HEK293T (cell line): ENCODE measurements at regions not wholly inside any gene's neighbourhood (a gene's known extent, or its start where the extent isn't known, plus 50 kb on each side); places are given as distances from the start of the nearest gene placed in this dataset.

Experiments used
- CTCF ChIA-PET: fragments of 350-600 bp; formaldehyde crosslinking; extraction: SDS; loops from one replicate; lab custom pipeline; 2021; ENCODE audit warnings: antibody characterized with exemption, inconsistent platforms; lab: Yijun Ruan, JAX
- POLR2A ChIA-PET: fragments of 350-600 bp; formaldehyde crosslinking; extraction: SDS; loops from one replicate; lab custom pipeline; 2020; ENCODE audit warnings: antibody characterized with exemption, inconsistent platforms; lab: Yijun Ruan, JAX
- DNase-seq: peaks from one replicate; pipeline ENCODE4 v3.0.0; 2012; ENCODE audit warnings: mixed read lengths; ENCODE audit errors: extremely low spot score
- ARNT ChIP-seq: fragments of 450-650 bp; IDR thresholded peaks from 2 replicates; pipeline ENCODE4 v1.6.1; 2017; ENCODE audit warnings: mild to moderate bottlenecking
- BHLHE40 ChIP-seq: fragments of 450-650 bp; IDR thresholded peaks from 2 replicates; pipeline ENCODE4 v1.6.1; 2016; ENCODE audit warnings: mild to moderate bottlenecking, moderate library complexity, borderline replicate concordance
- CTBP1 ChIP-seq: fragments of 450-650 bp; IDR thresholded peaks from 2 replicates; pipeline ENCODE4 v1.6.1; 2016; ENCODE audit warnings: borderline replicate concordance
- ELF4 ChIP-seq: fragments of 450-650 bp; IDR thresholded peaks from 2 replicates; pipeline ENCODE4 v1.6.1; 2017; ENCODE audit warnings: antibody characterized with exemption
- FOXA1 ChIP-seq: fragments of 450-650 bp; IDR thresholded peaks from 2 replicates; pipeline ENCODE4 v1.6.1; 2016; ENCODE audit warnings: mild to moderate bottlenecking
- FOXK2 ChIP-seq: fragments of 450-650 bp; IDR thresholded peaks from 2 replicates; pipeline ENCODE4 v1.6.1; 2016; ENCODE audit warnings: mild to moderate bottlenecking
- FOXM1 ChIP-seq: fragments of 450-650 bp; IDR thresholded peaks from 2 replicates; pipeline ENCODE4 v1.6.1; 2017; ENCODE audit warnings: mild to moderate bottlenecking, borderline replicate concordance
- HDGF ChIP-seq: fragments of 450-650 bp; IDR thresholded peaks from 2 replicates; pipeline ENCODE4 v1.6.1; 2017; ENCODE audit warnings: antibody characterized with exemption, borderline replicate concordance
- L3MBTL2 ChIP-seq: fragments of 450-650 bp; conservative IDR thresholded peaks from 2 replicates; pipeline ENCODE4 v1.6.1; 2016; ENCODE audit warnings: mild to moderate bottlenecking
- LEF1 ChIP-seq: fragments of 450-650 bp; IDR thresholded peaks from 2 replicates; pipeline ENCODE4 v1.6.1; 2017; ENCODE audit warnings: mild to moderate bottlenecking, borderline replicate concordance
- NFRKB ChIP-seq: fragments of 450-650 bp; IDR thresholded peaks from 2 replicates; pipeline ENCODE4 v1.6.1; 2016; ENCODE audit warnings: mild to moderate bottlenecking, moderate library complexity
- SP1 ChIP-seq: fragments of 450-650 bp; IDR thresholded peaks from 2 replicates; pipeline ENCODE4 v1.6.1; 2017
- SUZ12 ChIP-seq: fragments of 450-650 bp; IDR thresholded peaks from 2 replicates; pipeline ENCODE4 v1.6.1; 2016; ENCODE audit warnings: mild to moderate bottlenecking
- TARDBP ChIP-seq: fragments of 450-650 bp; IDR thresholded peaks from 2 replicates; pipeline ENCODE4 v1.6.1; 2016
- ZNF384 ChIP-seq: fragments of 450-650 bp; IDR thresholded peaks from 2 replicates; pipeline ENCODE4 v1.6.1; 2016
- TF ChIP-seq, protein P1 (sequence below): fragments of 450-650 bp; IDR thresholded peaks from 2 replicates; pipeline ENCODE4 v1.6.1; 2016

DNA sequence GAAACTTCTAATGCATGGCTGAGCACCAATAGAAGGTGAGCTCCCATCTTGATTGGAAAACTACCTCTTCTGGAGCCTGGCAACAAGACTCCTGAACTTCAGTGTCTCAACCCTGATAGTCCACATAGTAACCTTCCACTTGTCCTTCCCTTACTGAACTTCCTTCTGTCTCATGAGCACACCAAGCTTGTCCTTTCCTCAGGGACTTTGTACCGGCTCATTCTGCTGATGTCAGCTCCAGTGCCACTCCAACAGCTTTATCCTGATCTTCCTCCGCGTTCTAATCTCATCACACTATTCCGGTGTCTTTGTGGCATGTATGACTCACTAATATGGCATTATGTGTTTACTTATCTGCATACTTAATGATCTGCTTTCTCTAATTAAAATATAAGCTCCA is 862.0 kb upstream of the ID2 start:
- CTCF ChIA-PET = no interaction called here
- POLR2A ChIA-PET = no interaction called here
- DNase-seq = no peak
- no peak for TF ChIP-seq CTBP1
- TF ChIP-seq FOXK2 = no peak
- TF ChIP-seq SUZ12 = no peak
- TF ChIP-seq BHLHE40 = no peak
- TF ChIP-seq TARDBP = no peak
- TF ChIP-seq ELF4 = no peak
- no peak for TF ChIP-seq LEF1
- TF ChIP-seq, protein P1, sequence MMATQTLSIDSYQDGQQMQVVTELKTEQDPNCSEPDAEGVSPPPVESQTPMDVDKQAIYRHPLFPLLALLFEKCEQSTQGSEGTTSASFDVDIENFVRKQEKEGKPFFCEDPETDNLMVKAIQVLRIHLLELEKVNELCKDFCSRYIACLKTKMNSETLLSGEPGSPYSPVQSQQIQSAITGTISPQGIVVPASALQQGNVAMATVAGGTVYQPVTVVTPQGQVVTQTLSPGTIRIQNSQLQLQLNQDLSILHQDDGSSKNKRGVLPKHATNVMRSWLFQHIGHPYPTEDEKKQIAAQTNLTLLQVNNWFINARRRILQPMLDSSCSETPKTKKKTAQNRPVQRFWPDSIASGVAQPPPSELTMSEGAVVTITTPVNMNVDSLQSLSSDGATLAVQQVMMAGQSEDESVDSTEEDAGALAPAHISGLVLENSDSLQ = no peak
- TF ChIP-seq ZNF384 = no peak
- TF ChIP-seq FOXM1 = no peak
- TF ChIP-seq HDGF = no peak
- TF ChIP-seq NFRKB = no peak

DNA sequence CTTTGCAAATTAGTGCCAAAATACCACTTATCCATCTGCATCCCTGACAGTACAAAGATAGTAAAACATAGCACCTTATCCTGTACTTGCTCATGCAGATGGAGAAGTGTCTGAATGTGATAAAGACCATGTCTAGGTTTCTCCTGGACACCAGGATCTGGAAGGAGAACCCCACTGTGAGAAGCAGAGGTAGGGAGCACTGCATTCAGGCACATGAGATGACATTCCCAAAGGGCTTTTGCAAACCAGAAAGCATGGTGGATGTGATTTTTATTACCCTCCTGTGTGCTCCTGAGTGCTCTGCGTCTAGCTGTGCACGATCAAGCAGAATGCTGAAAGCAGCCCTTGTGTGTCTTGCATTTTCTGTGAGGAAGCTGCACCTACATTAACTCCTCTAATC is 857.6 kb upstream of the ID2 start:
- CTCF ChIA-PET = no interaction called here
- POLR2A ChIA-PET = no interaction called here
- TF ChIP-seq FOXM1 (no peak), ARNT (no peak), NFRKB (no peak), FOXK2 (no peak), SP1 (no peak), TARDBP (no peak), ELF4 (no peak), HDGF (no peak), ZNF384 (no peak), CTBP1 (no peak), L3MBTL2 (no peak), SUZ12 (no peak)
- DNase-seq = no peak

DNA sequence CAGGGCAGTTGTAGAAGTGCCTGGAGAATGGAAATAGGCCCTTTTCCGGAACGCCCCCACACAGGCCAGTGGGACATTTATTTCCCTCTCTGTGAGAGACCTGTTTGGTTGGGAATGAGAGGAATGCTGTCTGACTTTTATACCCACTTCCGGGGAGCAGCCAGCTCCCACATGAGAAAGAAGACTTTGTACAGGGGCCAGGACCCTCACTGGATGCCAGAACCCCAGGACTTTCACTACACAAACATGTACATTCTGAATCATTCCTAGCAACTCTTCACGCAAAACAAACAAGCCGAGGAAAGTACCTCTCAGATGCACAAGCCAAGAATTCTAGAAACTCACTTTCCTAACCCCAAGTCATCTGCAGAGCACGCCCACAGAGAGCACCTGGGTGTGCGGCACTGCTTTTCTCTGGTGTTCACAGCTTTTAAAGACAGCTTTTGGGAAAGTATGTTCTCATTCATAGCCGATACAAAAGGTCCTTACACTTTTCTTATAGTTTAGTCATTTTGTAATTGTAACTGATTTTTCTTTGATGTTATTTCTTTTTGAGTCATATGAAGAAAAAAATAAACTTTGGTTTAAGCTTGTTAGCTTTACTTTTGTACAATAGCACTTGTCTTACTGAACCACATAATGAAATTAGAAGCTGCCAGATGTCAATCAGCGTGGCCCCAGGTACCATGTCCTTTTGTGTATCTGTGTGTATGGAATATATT is 856.1 kb upstream of the ID2 start:
- DNase-seq = no peak
- CTCF ChIA-PET = interaction anchor here (0.7 kb wide), 1 partner anchor 1880 kb away, joined by 3 read pairs; no protein-coding TSS in a partner anchor
- TF ChIP-seq ZNF384 = no peak
- TF ChIP-seq, protein P1 = no peak
- POLR2A ChIA-PET = no interaction called here

DNA sequence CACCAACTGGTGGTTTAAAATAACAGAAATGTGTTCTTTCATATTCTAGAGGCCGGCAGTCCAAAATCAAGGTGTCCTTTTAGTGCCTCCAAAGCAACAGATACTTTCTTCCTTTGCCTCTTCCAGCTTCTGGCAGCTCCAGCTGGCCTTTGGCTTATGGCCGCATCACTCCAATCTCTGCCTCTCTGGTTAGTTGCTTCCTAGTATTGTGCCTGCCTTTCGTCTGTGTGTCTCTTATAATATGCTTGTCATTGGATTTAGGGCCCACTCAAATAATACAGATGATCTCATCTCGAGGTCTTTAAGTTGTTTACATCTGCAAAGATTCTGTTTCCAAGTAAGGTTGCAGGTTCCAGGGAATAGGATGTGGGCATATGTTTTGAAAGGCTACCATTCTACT is 855.2 kb upstream of the ID2 start:
- TF ChIP-seq FOXK2 (no peak), ARNT (no peak)
- POLR2A ChIA-PET = no interaction called here
- DNase-seq = no peak
- CTCF ChIA-PET = interaction anchor here (0.7 kb wide), 1 partner anchor 1881 kb away, joined by 3 read pairs; no protein-coding TSS in a partner anchor

DNA sequence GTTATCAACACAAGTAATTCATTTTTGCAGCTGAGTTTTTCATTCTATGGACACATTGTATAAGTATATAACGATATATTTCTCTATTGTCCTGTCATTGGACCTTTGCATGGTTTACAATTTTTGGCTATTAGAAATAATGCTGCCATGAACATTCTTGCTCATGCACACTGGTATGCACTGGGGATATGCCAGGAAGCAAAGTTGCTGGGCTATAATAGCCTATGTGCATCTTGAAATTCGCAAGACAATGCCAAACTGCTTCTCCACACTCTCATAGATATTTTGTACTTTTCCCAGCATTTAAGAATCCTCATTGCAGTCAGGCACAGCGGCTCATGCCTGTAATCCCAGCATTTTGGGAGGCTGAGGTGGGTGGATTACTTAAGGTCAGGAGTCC is 852.6 kb upstream of the ID2 start:
- DNase-seq = no peak
- TF ChIP-seq ZNF384 = no peak
- TF ChIP-seq ELF4 = no peak
- TF ChIP-seq FOXK2 = no peak
- TF ChIP-seq LEF1 = no peak
- TF ChIP-seq SUZ12 = no peak
- no peak for TF ChIP-seq FOXM1
- TF ChIP-seq, protein P1 = no peak
- no peak for TF ChIP-seq BHLHE40
- no peak for TF ChIP-seq NFRKB
- no peak for TF ChIP-seq HDGF
- TF ChIP-seq ARNT = no peak
- no peak for TF ChIP-seq L3MBTL2
- TF ChIP-seq SP1 = no peak
- TF ChIP-seq TARDBP = no peak
- TF ChIP-seq FOXA1 = no peak
- TF ChIP-seq CTBP1 = no peak
- ChIA-PET CTCF (no interaction called here), POLR2A (no interaction called here)

DNA sequence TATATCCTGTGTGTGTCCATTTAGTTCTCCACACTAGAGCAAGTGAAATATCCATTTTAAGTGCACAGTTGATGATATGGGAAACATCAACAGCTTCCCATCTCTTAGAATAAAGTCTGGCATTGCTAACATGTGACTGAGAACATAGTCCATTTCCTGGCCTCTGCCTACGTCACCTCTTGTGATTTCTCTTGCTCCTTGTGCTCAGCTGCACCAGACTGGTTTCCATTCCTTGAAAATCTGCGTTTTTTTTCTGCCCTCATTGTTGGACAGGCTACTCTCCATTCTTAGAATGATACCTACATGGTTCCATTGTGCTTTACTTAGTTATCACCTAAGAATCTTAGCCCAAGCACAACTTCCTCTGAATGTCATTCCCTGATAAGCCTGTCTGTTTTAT is 851.2 kb upstream of the ID2 start:
- POLR2A ChIA-PET = no interaction called here
- no peak for TF ChIP-seq FOXM1
- CTCF ChIA-PET = no interaction called here
- DNase-seq = no peak

DNA sequence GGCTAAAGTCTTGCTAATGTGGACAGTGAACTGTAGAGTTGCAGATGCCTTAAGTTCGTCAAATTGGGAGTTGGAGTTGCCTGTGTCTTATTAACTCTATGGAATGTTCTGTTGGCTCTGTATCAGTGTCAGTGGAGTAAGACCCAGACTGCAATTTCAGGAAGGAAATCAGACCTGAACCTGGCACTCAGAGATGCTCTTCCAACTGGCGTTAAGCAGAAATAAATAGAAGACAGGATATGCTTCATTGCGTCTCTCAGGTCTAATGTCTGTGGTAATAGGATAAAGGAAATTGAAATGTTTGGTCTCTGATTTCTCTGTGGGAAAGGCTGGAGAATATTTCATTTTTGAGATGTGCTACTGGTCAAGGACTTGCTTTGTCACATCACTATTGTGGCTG is 846.7 kb upstream of the ID2 start:
- CTCF ChIA-PET = no interaction called here
- TF ChIP-seq L3MBTL2 (no peak), ZNF384 (no peak), CTBP1 (no peak)

More for the DNA sequence above, 846.7 kb upstream of the ID2 start:
- no peak for DNase-seq
- POLR2A ChIA-PET = no interaction called here
